H1 (cell line): ENCODE measurements at regions not wholly inside any gene's neighbourhood (a gene's known extent, or its start where the extent isn't known, plus 50 kb on each side); places are given as distances from the start of the nearest gene placed in this dataset.

ENCODE experiments used
- CTCF ChIA-PET: fragments of 300-600 bp; sonication (Branson Sonifier 250); formaldehyde crosslinking; loops from one replicate; lab custom pipeline; 2021; ENCODE audit not compliant: partially characterized antibody; lab: Charles Lee
- POLR2A ChIA-PET: fragments of 300-600 bp; sonication (Branson Sonifier 250); formaldehyde crosslinking; loops from one replicate; lab custom pipeline; 2021; ENCODE audit warnings: inconsistent platforms; ENCODE audit not compliant: partially characterized antibody; lab: Charles Lee
- DNase-seq, 2 experiments: peaks; one replicate each; pipeline versions ENCODE4 v3.0.0 to v3.0.0-alpha.2; 2010 to 2022; ENCODE audit warnings: low spot score in 2 of 2, low read depth in 1 of 2, mixed read lengths in 1 of 2
- FAIRE-seq: peaks from 2 replicates; lab custom pipeline; 2011; peaks lifted over from hg19 to GRCh38; lab: Jason Lieb, UNC
- H2AFZ ChIP-seq: 2 replicates; pipeline ENCODE4 v1.8.1; 2012; ENCODE audit warnings: low read length, inconsistent platforms
- H2AK5ac ChIP-seq: 2 replicates; pipeline ENCODE4 v1.6.1; 2013; ENCODE audit warnings: low read depth, low read length
- H2BK120ac ChIP-seq: replicated peaks from 2 replicates; pipeline ENCODE3; 2013; ENCODE audit warnings: low read depth, low read length, inconsistent platforms
- H2BK12ac ChIP-seq: 2 replicates; pipeline ENCODE4 v1.6.1; 2013; ENCODE audit warnings: low read depth, low read length
- H2BK15ac ChIP-seq: 2 replicates; pipeline ENCODE4 v1.6.1; 2013; ENCODE audit warnings: low read length
- H2BK20ac ChIP-seq: 2 replicates; pipeline ENCODE4 v1.6.1; 2013; ENCODE audit warnings: low read length
- H2BK5ac ChIP-seq: 2 replicates; pipeline ENCODE4 v1.6.1; 2013; ENCODE audit warnings: low read depth, low read length
- H3K14ac ChIP-seq: 2 replicates; pipeline ENCODE4 v1.6.1; 2013; ENCODE audit warnings: inconsistent platforms; ENCODE audit not compliant: insufficient read length
- H3K18ac ChIP-seq: 2 replicates; pipeline ENCODE4 v1.6.1; 2013; ENCODE audit warnings: low read length; ENCODE audit errors: extremely low read depth
- H3K23ac ChIP-seq: 2 replicates; pipeline ENCODE4 v1.6.1; 2013; ENCODE audit warnings: inconsistent platforms; ENCODE audit not compliant: insufficient read length
- H3K23me2 ChIP-seq: 2 replicates; pipeline ENCODE4 v1.6.1; 2013; ENCODE audit warnings: low read depth, low read length
- H3K27ac ChIP-seq: 2 replicates; pipeline ENCODE4 v1.6.1; 2011; ENCODE audit warnings: low read depth, low read length, inconsistent platforms
- H3K27me3 ChIP-seq, 4 experiments: replicated peaks in 1 of 4; 1 replicate in 1 of 4; 2 replicates in 3 of 4; pipeline versions ENCODE4 v1.6.1 to v1.8.1; 2011 to 2013; ENCODE audit warnings: low read length in 3 of 4, mild to moderate bottlenecking in 3 of 4, inconsistent platforms in 2 of 4, mixed read lengths in 2 of 4, moderate library complexity in 1 of 4; ENCODE audit not compliant: control insufficient read depth in 3 of 4, insufficient read depth in 3 of 4; ENCODE audit errors: extremely low read depth in 1 of 4
- H3K36me3 ChIP-seq, 4 experiments: 2 replicates each; pipeline versions ENCODE4 v1.6.1 to v1.8.1; 2011 to 2013; ENCODE audit warnings: mild to moderate bottlenecking in 4 of 4, low read length in 3 of 4, moderate library complexity in 2 of 4, control low read depth in 1 of 4, inconsistent platforms in 1 of 4; ENCODE audit not compliant: insufficient read depth in 4 of 4, control insufficient read depth in 2 of 4
- H3K4ac ChIP-seq: replicated peaks from 2 replicates; pipeline ENCODE3; 2013; ENCODE audit warnings: low read length, low read depth, mixed read lengths, inconsistent platforms; ENCODE audit not compliant: insufficient read length
- H3K4me1 ChIP-seq, 4 experiments: replicated peaks in 1 of 4; 1 replicate in 1 of 4; 2 replicates in 3 of 4; pipeline versions ENCODE4 v1.6.1 to v1.8.1; 2011 to 2013; ENCODE audit warnings: low read length in 3 of 4, inconsistent platforms in 2 of 4, mixed read lengths in 1 of 4; ENCODE audit not compliant: insufficient read depth in 4 of 4, control insufficient read depth in 3 of 4
- H3K4me2 ChIP-seq, 2 experiments: 2 replicates each; pipeline versions ENCODE4 v1.6.1 to v1.8.1; 2011 to 2013; ENCODE audit warnings: low read depth in 2 of 2, low read length in 2 of 2, control low read depth in 1 of 2, inconsistent platforms in 1 of 2, mild to moderate bottlenecking in 1 of 2; ENCODE audit not compliant: insufficient read depth in 1 of 2
- H3K4me3 ChIP-seq, 4 experiments: fragments of 200-600, 300-600 bp in 1 of 4; sonication (generic), shearing (Covaris generic), sonication (Bioruptor Twin) in 1 of 4; 2 replicates each; pipeline versions ENCODE4 v1.5.1 to v1.8.1; 2011 to 2016; ENCODE audit warnings: low read length in 4 of 4, low read depth in 3 of 4, control low read depth in 2 of 4, inconsistent platforms in 2 of 4, mild to moderate bottlenecking in 2 of 4, mixed read lengths in 1 of 4, moderate library complexity in 1 of 4; ENCODE audit not compliant: insufficient read depth in 2 of 4; ENCODE audit errors: extremely low read depth in 1 of 4
- H3K56ac ChIP-seq: replicated peaks from 2 replicates; pipeline ENCODE3; 2013; ENCODE audit warnings: low read depth, mild to moderate bottlenecking, mixed read lengths, low read length, inconsistent platforms; ENCODE audit not compliant: insufficient read length
- H3K79me1 ChIP-seq: 2 replicates; pipeline ENCODE4 v1.6.1; 2013; ENCODE audit warnings: low read depth, low read length, control low read depth
- H3K79me2 ChIP-seq, 2 experiments: 2 replicates each; pipeline versions ENCODE4 v1.6.1 to v1.8.1; 2012 to 2013; ENCODE audit warnings: low read length in 2 of 2, mild to moderate bottlenecking in 2 of 2, inconsistent platforms in 1 of 2; ENCODE audit not compliant: insufficient read depth in 2 of 2, control insufficient read depth in 1 of 2
- H3K9ac ChIP-seq, 4 experiments: replicated peaks in 1 of 4; 1 replicate in 1 of 4; 2 replicates in 3 of 4; pipeline versions ENCODE4 v1.6.1 to v1.8.1; 2011 to 2013; ENCODE audit warnings: low read depth in 3 of 4, low read length in 3 of 4, control low read depth in 2 of 4, mild to moderate bottlenecking in 2 of 4, moderate library complexity in 2 of 4, inconsistent platforms in 1 of 4; ENCODE audit errors: extremely low read depth in 1 of 4
- H3K9me3 ChIP-seq, 2 experiments: 2 replicates each; pipeline versions ENCODE4 v1.6.1 to v1.8.1; 2012 to 2013; ENCODE audit warnings: mild to moderate bottlenecking in 2 of 2, moderate library complexity in 2 of 2, control low read depth in 1 of 2, inconsistent platforms in 1 of 2, low read depth in 1 of 2, low read length in 1 of 2, mixed read lengths in 1 of 2; ENCODE audit not compliant: insufficient read depth in 2 of 2
- H4K20me1 ChIP-seq, 2 experiments: replicated peaks in 1 of 2; 2 replicates each; pipeline versions ENCODE3 to v1.8.1; 2011 to 2013; ENCODE audit warnings: inconsistent platforms in 2 of 2, low read length in 2 of 2, mild to moderate bottlenecking in 1 of 2; ENCODE audit not compliant: insufficient read depth in 2 of 2, control insufficient read depth in 1 of 2
- H4K5ac ChIP-seq: 2 replicates; pipeline ENCODE4 v1.6.1; 2013; ENCODE audit warnings: low read length, low read depth, mixed read lengths, inconsistent platforms; ENCODE audit not compliant: insufficient read length
- H4K8ac ChIP-seq: 2 replicates; pipeline ENCODE4 v1.8.0; 2013; ENCODE audit warnings: mild to moderate bottlenecking, moderate library complexity, low read length, inconsistent platforms; ENCODE audit not compliant: insufficient read depth; ENCODE audit errors: extremely low read depth
- H4K91ac ChIP-seq: replicated peaks from 2 replicates; pipeline ENCODE3; 2013; ENCODE audit warnings: low read length, mixed read lengths, inconsistent platforms; ENCODE audit not compliant: insufficient read length
- CHD1 ChIP-seq: IDR thresholded peaks from 2 replicates; pipeline ENCODE4 v1.6.1; 2012; ENCODE audit warnings: low read depth, low read length, improper control_type of control experiment
- CHD2 ChIP-seq: IDR thresholded peaks from 2 replicates; pipeline ENCODE4 v1.6.1; 2012; ENCODE audit warnings: low read length, improper control_type of control experiment
- FOSL1 ChIP-seq: IDR thresholded peaks from 2 replicates; pipeline ENCODE4 v1.6.1; 2011; ENCODE audit warnings: mild to moderate bottlenecking, low read depth, low read length, moderate library complexity; ENCODE audit not compliant: insufficient read depth
- GABPA ChIP-seq: IDR thresholded peaks from 2 replicates; pipeline ENCODE4 v1.6.1; 2011; ENCODE audit warnings: mild to moderate bottlenecking, low read length, moderate library complexity, borderline replicate concordance; ENCODE audit not compliant: insufficient read depth
- KDM5A ChIP-seq: fragments of 200-600 bp; IDR thresholded peaks from 2 replicates; pipeline ENCODE4 v1.7.1; 2012; ENCODE audit warnings: mild to moderate bottlenecking, low read length, inconsistent platforms, mixed read lengths
- MAX ChIP-seq: IDR thresholded peaks from 2 replicates; pipeline ENCODE4 v1.6.1; 2012; ENCODE audit warnings: inconsistent platforms
- POLR2AphosphoS5 ChIP-seq: IDR thresholded peaks from 2 replicates; pipeline ENCODE4 v1.6.1; 2011; ENCODE audit warnings: low read depth, low read length
- SIRT6 ChIP-seq: IDR thresholded peaks from one replicate; pipeline ENCODE4 v1.7.1; 2012; ENCODE audit warnings: low read length, inconsistent platforms
- SUZ12 ChIP-seq: fragments of 200-600 bp; sonication (generic); IDR thresholded peaks from 2 replicates; pipeline ENCODE4 v1.6.1; 2012; ENCODE audit warnings: mild to moderate bottlenecking, inconsistent platforms, low read length, moderate library complexity, mixed read lengths
- TEAD4 ChIP-seq: IDR thresholded peaks from 2 replicates; pipeline ENCODE4 v1.6.1; 2012; ENCODE audit warnings: low read depth, low read length, inconsistent platforms, mixed read lengths
- WGBS, 2 experiments: shearing (Covaris generic) in 1 of 2; methylation state at CpG; one replicate each; pipeline versions ENCODE4 v1.1.6 to v1.1.7; 2013 to 2015; ENCODE audit warnings: low lambda C conversion rate in 2 of 2, mixed read lengths in 2 of 2, inconsistent platforms in 1 of 2, low coverage in 1 of 2, missing lambda C conversion rate in 1 of 2; ENCODE audit not compliant: insufficient replicate concordance in 2 of 2, insufficient coverage in 1 of 2, insufficient read length in 1 of 2; ENCODE audit errors: extremely low coverage in 1 of 2, missing lambda C conversion rate in 1 of 2; 5-methylcytosine and 5-hydroxymethylcytosine counted together

GRCh38 chr12:42691991-42692557, 102.5 kb upstream of the PRICKLE1 start:
- DNase-seq (no peak), FAIRE-seq (no peak)
- Histone ChIP-seq H3K4me1 (peaks cover 0 to 3% (median 0%) of the 10 kb centered on the region in 4 experiments; a peak in 2 of 7 replicates), H2AFZ (no peak overlapping the region), H3K23me2 (no peaks in the 10 kb centered on the region), H3K4me2 (no peak overlapping the region), H2BK120ac (no peak overlapping the region), H3K79me2 (no peaks in the 10 kb centered on the region), H2BK5ac (no peak overlapping the region), H3K79me1 (no peaks in the 10 kb centered on the region; the same call in 1 of the 2 replicates), H3K9ac (no peak overlapping the region), H3K18ac (no peak overlapping the region), H3K4ac (no peak overlapping the region), H2BK15ac (no peak overlapping the region), H2AK5ac (no peak overlapping the region), H2BK12ac (no peak overlapping the region), H3K56ac (no peak overlapping the region), H2BK20ac (no peak overlapping the region), H4K8ac (no peak overlapping the region), H3K27ac (no peak overlapping the region), H4K5ac (no peak overlapping the region), H3K14ac (no peak overlapping the region), H4K20me1 (no peaks in the 10 kb centered on the region), H3K4me3 (no peak overlapping the region), H3K36me3 (no peaks in the 10 kb centered on the region), H3K9me3 (no peaks in the 10 kb centered on the region; a peak in 1 of 4 replicates), H3K23ac (no peak overlapping the region), H3K27me3 (no peaks in the 10 kb centered on the region), H4K91ac (no peak overlapping the region)
- WGBS, 2 experiments = 83% methylated on average over 8 of the region's 8 CpGs; no CpG with 5 or more reads in 1 of the 2 experiments
- CTCF ChIA-PET = no interaction called here
- POLR2A ChIA-PET = no interaction called here
- TF ChIP-seq KDM5A (no peak), FOSL1 (no peak), GABPA (no peak), SIRT6 (no peak), POLR2AphosphoS5 (no peak), SUZ12 (no peak), CHD2 (no peak), MAX (no peak), CHD1 (no peak), TEAD4 (no peak)
